A549 (cell line): ENCODE measurements at regions not wholly inside any gene's neighbourhood (a gene's known extent, or its start where the extent isn't known, plus 50 kb on each side); places are given as distances from the start of the nearest gene placed in this dataset.

Source experiments
- BHLHE40 ChIP-seq: IDR thresholded peaks from 2 replicates; pipeline ENCODE4 v1.6.1; 2012; ENCODE audit warnings: low read depth, low read length, inconsistent platforms
- CEBPB ChIP-seq, 2 experiments: fragments of >200 bp in 1 of 2; sonication (Bioruptor Twin) in 1 of 2; formaldehyde crosslinking in 1 of 2; IDR thresholded peaks; 2 replicates each; pipeline ENCODE4 v1.6.1; 2012 to 2016
- CHD2 ChIP-seq: fragments of 150-350 bp; IDR thresholded peaks from 2 replicates; pipeline ENCODE4 v1.6.1; 2014; ENCODE audit warnings: low read length; ENCODE audit not compliant: partially characterized antibody
- KDM1A ChIP-seq: fragments of 200-600 bp; sonication (generic); IDR thresholded peaks from 2 replicates; pipeline ENCODE4 v1.6.1; 2016; ENCODE audit warnings: low read depth, mild to moderate bottlenecking
- MAX ChIP-seq: IDR thresholded peaks from 2 replicates; pipeline ENCODE4 v1.6.1; 2012
- POLR2A ChIP-seq: IDR thresholded peaks from 2 replicates; pipeline ENCODE4 v1.6.1; 2012; ENCODE audit warnings: mild to moderate bottlenecking, low read length
- RFX5 ChIP-seq: fragments of 450-650 bp; IDR thresholded peaks from 2 replicates; pipeline ENCODE4 v1.7.1; 2014; ENCODE audit warnings: antibody characterized with exemption, mild to moderate bottlenecking, moderate library complexity
- TP53 ChIP-seq: fragments of 250-450 bp; sonication (Bioruptor Pico); IDR thresholded peaks from 2 replicates; pipeline ENCODE4 v1.5.0; 2021; ENCODE audit warnings: mild to moderate bottlenecking, moderate library complexity
- TF ChIP-seq, protein P1 (sequence below): fragments of >200 bp; sonication (Bioruptor Twin); formaldehyde crosslinking; IDR thresholded peaks from 3 replicates; pipeline ENCODE4 v1.5.1; 2016

- TF ChIP-seq BHLHE40 (no peak), CEBPB (IDR thresholded peaks at IDR 0.05) (no peak), MAX (no peak), CHD2 (no peak), POLR2A (no peak), TP53 (CRISPR knock-in tag) (no peak), RFX5 (no peak), KDM1A (no peak)
- TF ChIP-seq, protein P1, sequence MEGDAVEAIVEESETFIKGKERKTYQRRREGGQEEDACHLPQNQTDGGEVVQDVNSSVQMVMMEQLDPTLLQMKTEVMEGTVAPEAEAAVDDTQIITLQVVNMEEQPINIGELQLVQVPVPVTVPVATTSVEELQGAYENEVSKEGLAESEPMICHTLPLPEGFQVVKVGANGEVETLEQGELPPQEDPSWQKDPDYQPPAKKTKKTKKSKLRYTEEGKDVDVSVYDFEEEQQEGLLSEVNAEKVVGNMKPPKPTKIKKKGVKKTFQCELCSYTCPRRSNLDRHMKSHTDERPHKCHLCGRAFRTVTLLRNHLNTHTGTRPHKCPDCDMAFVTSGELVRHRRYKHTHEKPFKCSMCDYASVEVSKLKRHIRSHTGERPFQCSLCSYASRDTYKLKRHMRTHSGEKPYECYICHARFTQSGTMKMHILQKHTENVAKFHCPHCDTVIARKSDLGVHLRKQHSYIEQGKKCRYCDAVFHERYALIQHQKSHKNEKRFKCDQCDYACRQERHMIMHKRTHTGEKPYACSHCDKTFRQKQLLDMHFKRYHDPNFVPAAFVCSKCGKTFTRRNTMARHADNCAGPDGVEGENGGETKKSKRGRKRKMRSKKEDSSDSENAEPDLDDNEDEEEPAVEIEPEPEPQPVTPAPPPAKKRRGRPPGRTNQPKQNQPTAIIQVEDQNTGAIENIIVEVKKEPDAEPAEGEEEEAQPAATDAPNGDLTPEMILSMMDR, result no peak
Observed at GRCh38 chr7:46680147-46680546, 759.1 kb upstream of the IGFBP3 start.
